Keratinocyte (primary cell): ENCODE measurements at regions not wholly inside any gene's neighbourhood (a gene's known extent, or its start where the extent isn't known, plus 50 kb on each side); places are given as distances from the start of the nearest gene placed in this dataset.

Experiments
- DNase-seq: peaks from one replicate; pipeline ENCODE4 v3.0.0-alpha.2; 2011; ENCODE audit warnings: low read depth, missing footprints, low spot score
- FAIRE-seq: peaks from 2 replicates; lab custom pipeline; 2011; peaks lifted over from hg19 to GRCh38; lab: Jason Lieb, UNC
- H2AFZ ChIP-seq: 2 replicates; pipeline ENCODE4 v1.6.0; 2012; ENCODE audit warnings: low read length, control low read depth, inconsistent platforms; ENCODE audit not compliant: control insufficient read depth
- H3K27ac ChIP-seq: 2 replicates; pipeline ENCODE4 v1.5.1; 2011; ENCODE audit warnings: low read length; ENCODE audit not compliant: control insufficient read depth, insufficient read depth
- H3K27me3 ChIP-seq: 3 replicates; pipeline ENCODE4 v1.6.0; 2011; ENCODE audit warnings: low read length; ENCODE audit not compliant: control insufficient read depth, insufficient read depth; ENCODE audit errors: extremely low read depth
- H3K36me3 ChIP-seq, 2 experiments: 2 replicates in 1 of 2; 3 replicates in 1 of 2; pipeline ENCODE4 v1.5.1; 2011; ENCODE audit warnings: low read length in 2 of 2, mild to moderate bottlenecking in 1 of 2; ENCODE audit not compliant: control insufficient read depth in 2 of 2, insufficient read depth in 2 of 2; ENCODE audit errors: extremely low read depth in 1 of 2
- H3K4me1 ChIP-seq: 3 replicates; pipeline ENCODE4 v1.5.1; 2011; ENCODE audit warnings: low read length; ENCODE audit not compliant: control insufficient read depth, insufficient read depth; ENCODE audit errors: extremely low read depth
- H3K4me2 ChIP-seq: 3 replicates; pipeline ENCODE4 v1.6.0; 2011; ENCODE audit warnings: low read depth, low read length; ENCODE audit not compliant: control insufficient read depth, insufficient read depth; ENCODE audit errors: extremely low read depth
- H3K4me3 ChIP-seq, 3 experiments: fragments of 200-600 bp in 1 of 3; sonication (generic) in 1 of 3; 2 replicates in 2 of 3; 3 replicates in 1 of 3; pipeline ENCODE4 v1.5.1; 2011 to 2016; ENCODE audit warnings: low read length in 3 of 3, mild to moderate bottlenecking in 3 of 3, control low read depth in 2 of 3, inconsistent platforms in 1 of 3, low read depth in 1 of 3, mixed read lengths in 1 of 3, mixed run types in 1 of 3, moderate library complexity in 1 of 3; ENCODE audit not compliant: control insufficient read depth in 2 of 3, insufficient read depth in 2 of 3; ENCODE audit errors: extremely low read depth in 1 of 3
- H3K79me2 ChIP-seq: 2 replicates; pipeline ENCODE4 v1.6.0; 2012; ENCODE audit warnings: low read length; ENCODE audit not compliant: control insufficient read depth, insufficient read depth
- H3K9ac ChIP-seq: 3 replicates; pipeline ENCODE4 v1.6.0; 2011; ENCODE audit warnings: low read length; ENCODE audit not compliant: control insufficient read depth, insufficient read depth; ENCODE audit errors: extremely low read depth
- H3K9me1 ChIP-seq: 3 replicates; pipeline ENCODE4 v1.6.0; 2011; ENCODE audit warnings: low read length; ENCODE audit not compliant: control insufficient read depth, insufficient read depth; ENCODE audit errors: extremely low read depth
- H3K9me3 ChIP-seq: 2 replicates; pipeline ENCODE4 v1.5.1; 2012; ENCODE audit warnings: low read depth, low read length; ENCODE audit not compliant: control insufficient read depth
- H4K20me1 ChIP-seq: 3 replicates; pipeline ENCODE4 v1.6.0; 2011; ENCODE audit warnings: low read length; ENCODE audit not compliant: control insufficient read depth, insufficient read depth; ENCODE audit errors: extremely low read depth
- CTCF ChIP-seq, 3 experiments: IDR thresholded peaks in 1 of 3; conservative IDR thresholded peaks in 1 of 3; optimal IDR thresholded peaks in 1 of 3; 2 replicates in 2 of 3; 3 replicates in 1 of 3; pipeline versions ENCODE3 to v1.5.1; 2011; ENCODE audit warnings: low read length in 3 of 3, mild to moderate bottlenecking in 3 of 3, moderate library complexity in 2 of 3, control low read depth in 1 of 3, inconsistent platforms in 1 of 3; ENCODE audit not compliant: insufficient read depth in 2 of 3; ENCODE audit errors: extremely low read depth in 1 of 3
- EZH2 ChIP-seq: IDR thresholded peaks from one replicate; pipeline ENCODE4 v1.6.1; 2012; ENCODE audit warnings: inconsistent platforms, mild to moderate bottlenecking, low read length, moderate library complexity
- dilution Hi-C: fragments of 300-500 bp; cut with MboI; formaldehyde crosslinking; loops from one replicate; pipeline ENCODE4 v1.7.0; 2020; ENCODE audit warnings: low sequenced_read_pairs; ENCODE audit not compliant: extremely low pct_ligation_motif_present

GRCh38 chr1:181953596-181953995 is 107.9 kb downstream of the ZNF648 start:
- Histone ChIP-seq H3K9me3 (no peaks in the 10 kb centered on the region), H3K36me3 (no peaks in the 10 kb centered on the region), H3K4me2 (no peak overlapping the region), H3K4me3 (no peak overlapping the region), H3K27me3 (no peaks in the 10 kb centered on the region), H4K20me1 (no peaks in the 10 kb centered on the region), H3K79me2 (no peaks in the 10 kb centered on the region), H2AFZ (no peak overlapping the region), H3K27ac (no peak overlapping the region), H3K4me1 (no peaks in the 10 kb centered on the region), H3K9ac (no peak overlapping the region), H3K9me1 (no peaks in the 10 kb centered on the region)
- FAIRE-seq (no peak), DNase-seq (no peak)
- dilution Hi-C loops: no loop called here
- no peak for TF ChIP-seq EZH2
- TF ChIP-seq CTCF (optimal IDR thresholded peaks at IDR 0.05 in 1 of 3, IDR thresholded peaks at IDR 0.05 in 1 of 3, conservative IDR thresholded peaks at IDR 0.05 in 1 of 3; ENCODE audit: extremely low read depth in 1 of 3, insufficient read depth in 2 of 3, low read length in 3 of 3): no peak

DNA sequence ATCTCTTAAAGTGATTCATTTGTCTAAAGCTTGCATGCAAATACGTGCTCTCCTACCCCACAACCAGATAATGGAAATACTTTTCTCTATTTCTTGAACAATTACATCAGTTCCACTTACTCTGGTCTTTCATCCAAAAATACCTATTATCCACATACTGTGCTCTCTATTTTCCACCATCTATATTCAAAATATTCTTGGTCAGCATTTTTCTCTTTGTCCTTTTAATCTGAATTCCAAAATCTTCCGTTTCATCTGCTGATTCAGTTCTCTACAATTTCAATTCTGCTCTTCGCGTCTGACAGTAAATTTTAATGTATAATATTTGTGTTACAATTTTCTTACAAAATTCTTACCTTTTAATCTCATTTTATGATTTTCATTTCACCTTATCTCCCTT is 110.3 kb downstream of the ZNF648 start:
- dilution Hi-C loops: no loop called here
- H3K36me3 ChIP-seq: no peaks in the 10 kb centered on the region
- H3K4me2 ChIP-seq: no peak overlapping the region
- no peak overlapping the region for H2AFZ ChIP-seq
- H3K4me1 ChIP-seq: no peaks in the 10 kb centered on the region
- no peak overlapping the region for H3K9ac ChIP-seq
- H4K20me1 ChIP-seq: no peaks in the 10 kb centered on the region
- H3K9me3 ChIP-seq: no peaks in the 10 kb centered on the region
- TF ChIP-seq EZH2: no peak
- TF ChIP-seq CTCF (optimal IDR thresholded peaks at IDR 0.05 in 1 of 3, IDR thresholded peaks at IDR 0.05 in 1 of 3, conservative IDR thresholded peaks at IDR 0.05 in 1 of 3; ENCODE audit: extremely low read depth in 1 of 3, insufficient read depth in 2 of 3, low read length in 3 of 3): no peak
- H3K9me1 ChIP-seq: no peaks in the 10 kb centered on the region
- no peak overlapping the region for H3K27ac ChIP-seq
- H3K4me3 ChIP-seq: no peak overlapping the region
- DNase-seq: no peak
- FAIRE-seq: no peak
- no peaks in the 10 kb centered on the region for H3K79me2 ChIP-seq
- H3K27me3 ChIP-seq: no peaks in the 10 kb centered on the region
